IMR-90 (cell line): ENCODE measurements at regions not wholly inside any gene's neighbourhood (a gene's known extent, or its start where the extent isn't known, plus 50 kb on each side); places are given as distances from the start of the nearest gene placed in this dataset.

ENCODE experiments used
- ATAC-seq: fragments of 200-7000 bp; cut with Tn5 transposase; 2 replicates; pipeline ENCODE4 v1.9.1; 2020; ENCODE audit warnings: low read depth, mild to moderate bottlenecking, moderate library complexity
- BruUV-seq: library from RNA; stranded (reverse); fragments of 400-500 nt; replicated peaks from 2 replicates; lab custom pipeline; 2021; lab: Mats Ljungman, UMichigan
- CTCF ChIA-PET: fragments of 300-600 bp; formaldehyde crosslinking; extraction: SDS; loops from one replicate; lab custom pipeline; 2021; ENCODE audit warnings: antibody characterized with exemption; lab: Yijun Ruan, JAX
- POLR2A ChIA-PET: fragments of 300-600 bp; sonication (Branson Sonifier 250); formaldehyde crosslinking; loops from one replicate; lab custom pipeline; 2022; ENCODE audit warnings: antibody characterized with exemption; ENCODE audit not compliant: unreplicated experiment; lab: Charles Lee
- DNase-seq: peaks from one replicate; pipeline ENCODE4 v3.0.0; 2013
- H2AFZ ChIP-seq: replicated peaks from 2 replicates; pipeline ENCODE3; 2013; ENCODE audit warnings: low read length, mild to moderate bottlenecking; ENCODE audit not compliant: poor library complexity
- H2AK5ac ChIP-seq: 2 replicates; pipeline ENCODE4 v1.6.1; 2013; ENCODE audit warnings: low read depth, low read length, inconsistent platforms
- H2AK9ac ChIP-seq: replicated peaks from 2 replicates; pipeline ENCODE3; 2013; ENCODE audit warnings: mild to moderate bottlenecking, low read depth, low read length, moderate library complexity; ENCODE audit not compliant: poor library complexity
- H2BK120ac ChIP-seq: 2 replicates; pipeline ENCODE4 v1.6.1; 2013; ENCODE audit warnings: low read depth, low read length, inconsistent platforms
- H2BK15ac ChIP-seq: 3 replicates; pipeline ENCODE4 v1.6.1; 2013; ENCODE audit warnings: low read depth, low read length, inconsistent platforms
- H2BK20ac ChIP-seq: 2 replicates; pipeline ENCODE4 v1.6.1; 2013; ENCODE audit warnings: low read depth, mild to moderate bottlenecking, inconsistent platforms, low read length, moderate library complexity
- H2BK5ac ChIP-seq: 2 replicates; pipeline ENCODE4 v1.6.1; 2013; ENCODE audit warnings: mild to moderate bottlenecking, low read depth, low read length, inconsistent platforms; ENCODE audit not compliant: poor library complexity, severe bottlenecking
- H3K14ac ChIP-seq: replicated peaks from 2 replicates; pipeline ENCODE4 v1.6.1; 2013; ENCODE audit warnings: low read depth, low read length, inconsistent platforms
- H3K18ac ChIP-seq: 2 replicates; pipeline ENCODE4 v1.6.1; 2013; ENCODE audit warnings: low read depth, low read length, control low read depth
- H3K23ac ChIP-seq: 2 replicates; pipeline ENCODE4 v1.6.1; 2013; ENCODE audit warnings: low read depth, low read length, inconsistent platforms
- H3K27ac ChIP-seq: 2 replicates; pipeline ENCODE4 v1.5.1; 2013; ENCODE audit warnings: mild to moderate bottlenecking, control low read depth, low read length; ENCODE audit not compliant: insufficient read depth
- H3K27me3 ChIP-seq: 2 replicates; pipeline ENCODE4 v1.6.1; 2013; ENCODE audit warnings: low read length; ENCODE audit not compliant: control insufficient read depth, insufficient read depth
- H3K36me3 ChIP-seq: 2 replicates; pipeline ENCODE4 v1.6.1; 2013; ENCODE audit warnings: low read length, mixed read lengths; ENCODE audit not compliant: control insufficient read depth, insufficient read depth
- H3K4ac ChIP-seq: 2 replicates; pipeline ENCODE4 v1.6.1; 2013; ENCODE audit warnings: low read depth, low read length, inconsistent platforms
- H3K4me1 ChIP-seq: 2 replicates; pipeline ENCODE4 v1.6.1; 2013; ENCODE audit warnings: low read length, mixed read lengths; ENCODE audit not compliant: control insufficient read depth, insufficient read depth
- H3K4me2 ChIP-seq: 2 replicates; pipeline ENCODE4 v1.6.1; 2013; ENCODE audit warnings: low read depth, mild to moderate bottlenecking, control low read depth, low read length, moderate library complexity
- H3K4me3 ChIP-seq: 2 replicates; pipeline ENCODE4 v1.5.1; 2013; ENCODE audit warnings: low read depth, mild to moderate bottlenecking, control low read depth, low read length, moderate library complexity; ENCODE audit not compliant: insufficient read depth
- H3K56ac ChIP-seq: 2 replicates; pipeline ENCODE4 v1.6.1; 2013; ENCODE audit warnings: low read length, inconsistent platforms; ENCODE audit not compliant: insufficient read depth; ENCODE audit errors: extremely low read depth
- H3K79me1 ChIP-seq, 2 experiments: 2 replicates each; pipeline ENCODE4 v1.6.1; 2013; ENCODE audit warnings: low read length in 2 of 2, inconsistent platforms in 1 of 2, low read depth in 1 of 2
- H3K9ac ChIP-seq: 2 replicates; pipeline ENCODE4 v1.6.1; 2013; ENCODE audit warnings: low read depth, low read length, control low read depth
- H3K9me1 ChIP-seq: 2 replicates; pipeline ENCODE4 v1.6.1; 2013; ENCODE audit warnings: low read length, inconsistent platforms; ENCODE audit not compliant: insufficient read depth
- H3K9me3 ChIP-seq: 2 replicates; pipeline ENCODE4 v1.6.1; 2013; ENCODE audit warnings: low read length; ENCODE audit not compliant: control insufficient read depth, insufficient read depth
- H4K20me1 ChIP-seq: 2 replicates; pipeline ENCODE4 v1.6.1; 2013; ENCODE audit warnings: low read length, inconsistent platforms; ENCODE audit not compliant: insufficient read depth
- H4K5ac ChIP-seq: 2 replicates; pipeline ENCODE4 v1.6.1; 2013; ENCODE audit warnings: mild to moderate bottlenecking, low read depth, low read length, control low read depth
- H4K8ac ChIP-seq, 2 experiments: 2 replicates each; pipeline ENCODE4 v1.6.1; 2013; ENCODE audit warnings: low read depth in 2 of 2, low read length in 2 of 2, control low read depth in 1 of 2, inconsistent platforms in 1 of 2
- H4K91ac ChIP-seq: 2 replicates; pipeline ENCODE4 v1.6.1; 2013; ENCODE audit warnings: low read depth, low read length, inconsistent platforms; ENCODE audit not compliant: insufficient read depth
- BHLHE40 ChIP-seq: fragments of 150-350 bp; IDR thresholded peaks from 2 replicates; pipeline ENCODE4 v1.6.1; 2016; ENCODE audit warnings: mild to moderate bottlenecking, low read depth, low read length
- CEBPB ChIP-seq: IDR thresholded peaks from 2 replicates; pipeline ENCODE4 v1.6.1; 2012; ENCODE audit warnings: low read depth, low read length, improper control_type of control experiment
- CHD1 ChIP-seq: IDR thresholded peaks from 2 replicates; pipeline ENCODE4 v1.6.1; 2012; ENCODE audit warnings: low read depth, low read length, improper control_type of control experiment
- CTCF ChIP-seq: conservative IDR thresholded peaks from 2 replicates; pipeline ENCODE4 v1.5.1; 2012; ENCODE audit warnings: mild to moderate bottlenecking, low read depth, low read length, improper control_type of control experiment
- FOS ChIP-seq: fragments of 150-350 bp; IDR thresholded peaks from 2 replicates; pipeline ENCODE4 v1.6.1; 2016; ENCODE audit warnings: low read depth, low read length
- MAFK ChIP-seq: IDR thresholded peaks from 2 replicates; pipeline ENCODE4 v1.6.1; 2012; ENCODE audit warnings: low read depth, low read length, improper control_type of control experiment
- MAZ ChIP-seq: IDR thresholded peaks from 2 replicates; pipeline ENCODE4 v1.6.1; 2012; ENCODE audit warnings: low read depth, mild to moderate bottlenecking, low read length, improper control_type of control experiment, moderate library complexity, borderline replicate concordance
- MXI1 ChIP-seq: IDR thresholded peaks from 2 replicates; pipeline ENCODE4 v1.6.1; 2012; ENCODE audit warnings: low read depth, mild to moderate bottlenecking, low read length, moderate library complexity, borderline replicate concordance
- NFE2L2 ChIP-seq: fragments of 150-350 bp; IDR thresholded peaks from 2 replicates; pipeline ENCODE4 v1.6.1; 2016; ENCODE audit warnings: low read depth, mild to moderate bottlenecking, low read length
- POLR2A ChIP-seq: IDR thresholded peaks from 2 replicates; pipeline ENCODE4 v1.6.1; 2012; ENCODE audit warnings: mild to moderate bottlenecking, low read depth, low read length
- RAD21 ChIP-seq: IDR thresholded peaks from 2 replicates; pipeline ENCODE4 v1.6.1; 2012; ENCODE audit warnings: low read length, improper control_type of control experiment
- RCOR1 ChIP-seq: IDR thresholded peaks from 2 replicates; pipeline ENCODE4 v1.6.1; 2012; ENCODE audit warnings: mild to moderate bottlenecking, low read length, improper control_type of control experiment; ENCODE audit not compliant: insufficient replicate concordance
- RFX5 ChIP-seq: IDR thresholded peaks from 2 replicates; pipeline ENCODE4 v1.8.0; 2012; ENCODE audit warnings: low read depth, mild to moderate bottlenecking, low read length, moderate library complexity
- SMC3 ChIP-seq: fragments of 150-350 bp; IDR thresholded peaks from 2 replicates; pipeline ENCODE4 v1.6.1; 2016; ENCODE audit warnings: low read depth, mild to moderate bottlenecking, antibody characterized with exemption, low read length, moderate library complexity
- USF2 ChIP-seq: fragments of 150-350 bp; IDR thresholded peaks from 2 replicates; pipeline ENCODE4 v1.6.1; 2017; ENCODE audit warnings: mild to moderate bottlenecking, antibody characterized with exemption, low read length, low read depth
- WGBS, 2 experiments: methylation state at CpG; one replicate each; pipeline versions ENCODE4 v1.1.5 to v1.1.7; 2013; ENCODE audit warnings: missing lambda C conversion rate in 2 of 2; ENCODE audit not compliant: insufficient read length in 1 of 2; ENCODE audit errors: extremely low coverage in 2 of 2; 5-methylcytosine and 5-hydroxymethylcytosine counted together
- dilution Hi-C: fragments of 300-500 bp; cut with HindIII; formaldehyde crosslinking; loops from one replicate; pipeline ENCODE4 v1.14.3; 2018; ENCODE audit warnings: low sequenced_read_pairs; ENCODE audit not compliant: unreplicated experiment
- in situ Hi-C: fragments of 300-500 bp; cut with MboI; formaldehyde crosslinking; loops from 3 replicates; pipeline ENCODE4 v1.14.3; 2019; ENCODE audit warnings: low sequenced_read_pairs, inconsistent platforms, mixed read lengths
- intact Hi-C: fragments of 100-400 bp; cut with micrococcal nuclease; formaldehyde crosslinking; loops from 2 replicates; pipeline ENCODE4 v1.10.0; 2022
- TF ChIP-seq, protein P1 (sequence below): fragments of 150-350 bp; IDR thresholded peaks from 2 replicates; pipeline ENCODE4 v1.6.1; 2016; ENCODE audit warnings: low read depth, mild to moderate bottlenecking, low read length, moderate library complexity, borderline replicate concordance

- intact Hi-C loops (no loop called here), in situ Hi-C loops (no loop called here), dilution Hi-C loops (no loop called here)
- POLR2A ChIA-PET = no interaction called here
- no peak overlapping the region for H4K5ac ChIP-seq
- H2AFZ ChIP-seq = no peak overlapping the region
- H2BK120ac ChIP-seq = no peak overlapping the region
- CTCF ChIA-PET = no interaction called here
- no peaks in the 10 kb centered on the region for H3K9me1 ChIP-seq
- H3K27me3 ChIP-seq = no peaks in the 10 kb centered on the region
- DNase-seq = no peak
- H3K14ac ChIP-seq = no peak overlapping the region
- H3K4me1 ChIP-seq = no peaks in the 10 kb centered on the region
- no peak overlapping the region for H2BK5ac ChIP-seq
- H4K91ac ChIP-seq = no peak overlapping the region
- no peak overlapping the region for H3K23ac ChIP-seq
- TF ChIP-seq CEBPB (no peak), CTCF (no peak), USF2 (no peak), SMC3 (no peak), BHLHE40 (no peak), MAZ (no peak), RFX5 (no peak), MAFK (no peak), RAD21 (no peak), FOS (no peak), NFE2L2 (no peak), CHD1 (no peak), RCOR1 (no peak), MXI1 (no peak), POLR2A (no peak)
- TF ChIP-seq, protein P1, sequence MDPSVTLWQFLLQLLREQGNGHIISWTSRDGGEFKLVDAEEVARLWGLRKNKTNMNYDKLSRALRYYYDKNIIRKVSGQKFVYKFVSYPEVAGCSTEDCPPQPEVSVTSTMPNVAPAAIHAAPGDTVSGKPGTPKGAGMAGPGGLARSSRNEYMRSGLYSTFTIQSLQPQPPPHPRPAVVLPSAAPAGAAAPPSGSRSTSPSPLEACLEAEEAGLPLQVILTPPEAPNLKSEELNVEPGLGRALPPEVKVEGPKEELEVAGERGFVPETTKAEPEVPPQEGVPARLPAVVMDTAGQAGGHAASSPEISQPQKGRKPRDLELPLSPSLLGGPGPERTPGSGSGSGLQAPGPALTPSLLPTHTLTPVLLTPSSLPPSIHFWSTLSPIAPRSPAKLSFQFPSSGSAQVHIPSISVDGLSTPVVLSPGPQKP = no peak
- H3K27ac ChIP-seq = no peak overlapping the region
- no peak overlapping the region for H4K8ac ChIP-seq
- no TSS peak for BruUV-seq
- H3K4ac ChIP-seq = no peak overlapping the region
- no peaks in the 10 kb centered on the region for H4K20me1 ChIP-seq
- H3K18ac ChIP-seq = no peak overlapping the region
- H2AK9ac ChIP-seq = no peak overlapping the region
- H3K9ac ChIP-seq = no peak overlapping the region
- no peak for ATAC-seq
- H3K56ac ChIP-seq = no peak overlapping the region
- H3K9me3 ChIP-seq = peaks cover 7% of the 10 kb centered on the region; the same call in 1 of the 2 replicates
- no peaks in the 10 kb centered on the region for H3K36me3 ChIP-seq
- no peak overlapping the region for H3K4me3 ChIP-seq
- H3K79me1 ChIP-seq = no peaks in the 10 kb centered on the region
- H2AK5ac ChIP-seq = no peak overlapping the region
- no peak overlapping the region for H2BK15ac ChIP-seq
- no peak overlapping the region for H2BK20ac ChIP-seq
- no CpG with 5 or more reads among the region's 7 CpGs for WGBS, 2 experiments
- no peak overlapping the region for H3K4me2 ChIP-seq
Observed at GRCh38 chr6:88251301-88251700, 85.2 kb upstream of the CNR1 start.
